ENCODE measurements at regions not wholly inside any gene's neighbourhood (a gene's known extent, or its start where the extent isn't known, plus 50 kb on each side); places are given as distances from the start of the nearest gene placed in this dataset.

GRCh38 chr3:193021506-193022010 is 103.9 kb upstream of the MB21D2 start:
- no peak for TF ChIP-seq EZH2 (IDR thresholded peaks at IDR 0.05; ENCODE audit: insufficient read depth, poor library complexity, severe bottlenecking)
- no peak for TF ChIP-seq EZH2phosphoT487 (IDR thresholded peaks at IDR 0.05; ENCODE audit: insufficient read depth, low read depth)
